ENCODE measurements at regions not wholly inside any gene's neighbourhood (a gene's known extent, or its start where the extent isn't known, plus 50 kb on each side); places are given as distances from the start of the nearest gene placed in this dataset.

GRCh38 chr5:54743997-54744788 lies 226.6 kb downstream of the SNX18 start:
- peak; percentile 44 to 94 (median 76) for DNase-seq

DNA sequence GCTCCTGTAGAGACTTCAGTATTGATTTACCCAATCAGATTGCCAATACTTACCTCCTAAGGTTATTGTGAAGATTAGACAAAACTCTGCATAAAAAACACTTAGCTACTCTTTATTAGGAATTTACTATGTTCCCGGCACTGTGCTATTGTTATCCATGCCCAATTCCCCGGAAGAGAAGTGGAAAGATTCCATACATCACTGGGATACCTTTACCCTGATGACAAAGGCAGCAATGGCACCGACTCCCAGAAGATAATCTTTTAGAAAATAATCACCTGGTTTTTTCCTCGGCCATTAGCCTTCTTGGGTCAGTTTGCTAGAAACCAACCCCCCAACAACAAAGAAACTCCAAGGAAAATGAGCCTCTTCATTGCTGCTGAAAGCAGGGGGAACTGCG lies 226.0 kb downstream of the SNX18 start:
- DNase-seq: no peak

DNA sequence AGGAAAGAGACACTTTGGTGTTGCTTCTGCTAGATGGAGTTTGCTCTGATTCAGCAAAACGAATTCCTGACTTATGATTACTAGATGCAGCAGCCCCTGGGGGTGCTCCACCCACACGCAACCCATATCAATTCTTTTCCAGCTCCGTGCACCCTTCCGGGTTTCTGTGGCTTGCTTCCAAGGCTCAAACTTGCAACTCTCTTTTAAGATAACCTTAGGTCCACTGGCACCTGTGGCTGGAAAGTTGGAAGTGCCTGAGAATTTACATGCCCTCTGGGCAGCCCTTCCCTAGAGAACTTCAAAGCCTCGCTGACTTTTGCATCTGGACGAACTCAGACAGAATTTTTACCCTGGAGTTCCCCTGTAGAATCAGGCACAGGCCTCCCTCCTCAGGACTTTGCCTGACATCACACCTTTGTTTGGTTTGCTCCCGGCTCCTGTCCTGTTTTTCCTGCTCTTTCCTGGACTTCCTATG lies 224.9 kb downstream of the SNX18 start:
- DNase-seq: no peak

DNA sequence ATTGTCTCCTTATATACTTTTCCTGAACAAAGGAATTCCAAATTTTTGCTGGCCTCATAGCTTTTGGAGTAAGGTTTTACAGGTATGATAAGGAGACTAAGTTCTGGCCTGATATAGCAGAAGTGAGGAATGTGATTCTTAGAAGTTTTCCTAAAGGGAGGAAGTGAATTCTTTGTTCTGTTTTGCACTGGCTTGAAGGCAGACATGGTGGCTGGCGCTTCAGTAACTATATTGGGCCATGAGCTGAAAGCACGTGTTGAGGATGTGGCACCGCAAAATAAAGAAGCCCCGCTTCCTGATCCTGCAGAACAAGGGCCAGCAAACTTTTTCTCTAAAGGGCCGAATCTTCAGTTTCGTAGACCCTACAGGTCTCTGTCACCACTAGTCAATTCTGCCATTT lies 224.2 kb downstream of the SNX18 start:
- DNase-seq: no peak

DNA sequence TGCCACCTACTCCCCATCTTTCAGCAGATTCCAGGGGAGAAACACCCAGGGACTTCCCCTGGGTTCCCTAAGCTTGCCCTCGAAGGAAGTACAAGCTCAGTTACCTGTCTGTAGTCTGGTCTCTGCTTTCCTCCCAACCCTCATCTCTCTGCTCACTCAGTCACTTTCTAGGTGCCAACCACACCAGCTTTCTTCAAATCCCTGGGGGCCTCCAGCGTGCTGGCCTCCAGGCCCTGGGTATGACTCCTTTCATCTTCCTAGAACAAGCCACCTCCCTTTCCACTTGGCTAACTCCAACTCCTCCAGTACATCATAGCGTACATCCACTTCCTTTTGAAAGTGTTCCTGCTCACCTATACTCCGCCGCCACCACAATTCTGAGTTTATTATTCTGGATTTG lies 222.6 kb downstream of the SNX18 start:
- DNase-seq: no peak

GRCh38 chr5:54739371-54739770 lies 221.8 kb downstream of the SNX18 start:
- DNase-seq: no peak

DNA sequence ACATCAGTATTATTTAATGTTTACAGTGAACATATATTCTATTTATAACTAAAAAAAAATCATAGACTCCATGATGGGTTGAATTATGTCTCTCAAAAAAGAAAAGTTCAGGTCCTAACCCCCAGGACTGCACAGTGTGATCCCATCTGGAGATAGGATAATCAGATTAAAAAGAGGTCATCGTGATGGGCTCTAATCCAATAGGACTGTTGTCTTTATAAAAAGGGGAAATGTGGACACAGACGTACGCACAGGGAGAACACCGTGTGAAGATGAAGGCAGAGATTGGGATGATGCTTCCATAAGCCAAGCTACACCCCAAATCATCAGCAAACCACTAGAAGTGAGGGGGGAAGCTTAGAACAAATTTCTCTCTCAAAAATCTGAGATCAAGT lies 221.4 kb downstream of the SNX18 start:
- no peak for DNase-seq

GRCh38 chr5:54738118-54738972 lies 220.8 kb downstream of the SNX18 start:
- peak in 2 of 3 donors; percentile 27 to 51 for DNase-seq

DNA sequence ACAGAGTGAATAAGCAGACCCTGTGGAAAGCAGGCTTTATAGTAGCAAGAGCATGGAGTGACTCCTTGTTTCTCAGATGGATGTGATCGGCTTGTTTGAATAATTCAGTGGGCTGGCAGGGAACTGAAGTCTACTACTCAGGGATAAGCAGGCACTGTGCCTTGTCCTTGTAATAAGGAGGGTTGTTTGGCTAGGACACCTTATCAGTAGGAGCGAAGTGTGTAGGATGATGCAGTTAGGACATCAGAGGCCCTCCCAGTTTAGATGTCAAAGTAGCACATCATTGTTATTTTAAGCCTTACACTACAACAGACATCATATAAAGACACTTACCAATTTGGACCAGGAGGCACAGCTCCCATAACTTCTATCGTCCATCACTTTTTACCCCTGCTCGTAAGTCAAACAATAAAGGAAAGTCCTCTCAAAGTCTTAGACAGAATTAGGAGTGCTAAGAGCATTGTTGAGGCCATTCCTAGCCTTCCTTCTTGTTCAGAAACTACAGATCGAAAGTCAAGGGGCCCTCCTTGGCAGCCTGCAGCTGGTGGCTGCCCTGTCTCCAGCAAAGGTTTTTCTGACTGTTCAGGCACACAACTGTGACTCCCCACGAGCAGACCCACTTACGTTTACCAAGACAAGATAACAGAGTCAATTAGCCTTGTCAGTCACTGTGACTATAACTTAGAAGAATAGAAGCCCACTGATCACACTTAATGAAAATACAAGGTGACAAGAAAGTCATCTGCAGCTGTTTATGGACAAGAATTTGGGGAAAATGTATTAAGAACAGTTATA lies 218.6 kb downstream of the SNX18 start:
- DNase-seq: no peak

DNA sequence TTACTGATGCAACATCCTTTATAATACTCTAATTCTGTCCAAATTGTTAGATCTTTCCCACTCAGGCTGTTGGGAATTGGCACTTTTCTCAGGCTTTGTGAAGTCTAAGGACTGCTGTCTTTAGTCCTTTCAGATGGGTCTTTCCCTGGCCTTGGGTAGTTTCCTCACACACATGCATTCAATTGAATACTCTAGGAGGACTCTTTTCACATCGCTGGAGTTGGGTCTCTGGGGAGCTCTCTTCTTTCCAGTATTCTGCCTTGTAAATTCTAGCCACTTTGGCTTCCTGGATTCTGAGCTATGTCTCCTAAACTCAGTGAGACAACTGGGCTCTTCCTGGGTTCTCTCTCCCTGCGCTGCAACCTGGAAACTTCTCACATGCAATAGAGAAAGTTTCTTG lies 215.5 kb downstream of the SNX18 start:
- no peak for DNase-seq

- DNase-seq: no peak
Observed at GRCh38 chr5:54732108-54732507, 214.5 kb downstream of the SNX18 start.

GRCh38 chr5:54728588-54728915 lies 211.0 kb downstream of the SNX18 start:
- no peak for DNase-seq

- DNase-seq: no peak
Observed at GRCh38 chr5:54727874-54728587, 210.5 kb downstream of the SNX18 start.

GRCh38 chr5:54725391-54726280 lies 208.1 kb downstream of the SNX18 start:
- no peak for DNase-seq

DNA sequence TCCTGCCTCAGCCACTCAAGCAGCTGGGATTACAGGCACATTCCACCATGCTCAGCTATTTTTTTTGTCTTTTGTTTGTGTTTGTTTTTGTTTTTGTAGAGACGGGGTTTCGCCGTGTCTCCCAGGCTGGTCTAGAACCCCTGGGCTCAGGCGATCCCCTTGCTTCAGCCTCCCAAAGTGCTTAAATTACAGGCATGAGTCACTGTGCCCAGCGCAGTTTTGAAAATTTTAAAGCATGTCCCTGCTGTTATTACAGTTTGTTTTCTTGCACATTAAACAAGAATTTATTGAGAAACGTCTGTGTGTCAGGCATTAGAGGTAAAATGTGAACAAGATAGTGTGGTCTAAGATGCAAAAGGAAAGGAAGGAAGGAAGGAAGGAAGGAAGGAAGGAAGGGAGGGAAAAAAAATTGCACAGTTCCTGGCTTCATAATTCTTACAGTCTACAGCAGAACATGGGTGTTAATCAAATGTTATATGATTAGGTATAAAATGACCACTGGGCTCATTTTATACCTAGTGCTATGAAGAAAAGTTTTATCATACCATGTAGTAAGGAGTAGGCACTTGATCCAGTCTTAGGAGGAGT lies 205.4 kb downstream of the SNX18 start:
- no peak for DNase-seq

GRCh38 chr5:54721951-54722654 lies 204.5 kb downstream of the SNX18 start:
- no peak for DNase-seq

DNA sequence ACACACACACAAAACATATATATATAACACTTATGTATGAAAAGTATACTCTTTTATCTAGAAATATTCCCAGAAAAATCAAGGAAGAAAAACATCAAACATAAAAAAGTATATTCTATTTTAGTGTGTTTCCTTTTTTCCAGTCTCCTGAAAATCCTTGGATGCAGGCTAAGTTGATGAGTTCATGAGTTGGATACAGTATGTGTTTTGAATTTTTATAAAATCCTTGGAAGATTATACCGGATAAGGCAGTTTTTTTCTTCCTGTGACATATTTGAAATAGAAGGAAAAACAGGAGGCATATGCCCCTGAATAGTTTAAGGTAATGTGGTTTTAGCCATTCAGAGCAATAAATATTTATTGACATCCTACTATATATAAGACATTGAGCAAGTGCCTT lies 203.6 kb downstream of the SNX18 start:
- DNase-seq: peak; percentile 49 to 77 (median 71)

DNA sequence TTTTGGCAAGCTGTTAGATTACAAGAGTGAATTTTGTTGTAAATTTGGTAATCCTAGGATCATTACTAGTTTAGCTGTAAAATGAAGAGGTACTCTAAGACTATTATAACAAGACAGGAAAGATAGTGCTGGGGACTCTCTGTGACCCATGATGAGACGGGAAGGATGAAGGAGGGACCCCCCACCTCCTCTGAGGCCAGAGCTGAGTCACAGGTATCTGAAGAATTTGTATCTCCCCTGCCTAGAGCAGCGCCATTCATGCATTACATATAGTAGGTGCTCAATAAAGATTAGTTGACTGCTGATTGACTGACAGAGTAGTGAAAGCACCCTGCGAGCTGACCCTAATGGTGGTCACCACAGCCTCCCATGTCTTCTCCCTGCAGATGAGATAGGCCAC lies 202.8 kb downstream of the SNX18 start:
- DNase-seq: no peak
